ENCODE measurements at regions not wholly inside any gene's neighbourhood (a gene's known extent, or its start where the extent isn't known, plus 50 kb on each side); places are given as distances from the start of the nearest gene placed in this dataset.

- DNase-seq: no peak
Observed at GRCh38 chr18:61727241-61728193, 165.3 kb downstream of the RNF152 start.

- DNase-seq: no peak
Observed at GRCh38 chr18:61724532-61724931, 168.3 kb downstream of the RNF152 start.

- no peak for DNase-seq
Observed at GRCh38 chr18:61722247-61722646, 170.6 kb downstream of the RNF152 start.

- DNase-seq: no peak
Observed at GRCh38 chr18:61720496-61720895, 172.3 kb downstream of the RNF152 start.

- DNase-seq: no peak
Observed at GRCh38 chr18:61719671-61720070, 173.1 kb downstream of the RNF152 start.

- DNase-seq: no peak
Observed at GRCh38 chr18:61718944-61719343, 173.9 kb downstream of the RNF152 start.

GRCh38 chr18:61714421-61714820, 178.4 kb downstream of the RNF152 start:
- DNase-seq: no peak

- DNase-seq: no peak
Observed at GRCh38 chr18:61713502-61713901, 179.3 kb downstream of the RNF152 start.

- no peak for DNase-seq
Observed at GRCh38 chr18:61710082-61710620, 182.7 kb downstream of the RNF152 start.

- DNase-seq: no peak
Observed at GRCh38 chr18:61706276-61706915, 186.4 kb downstream of the RNF152 start.

GRCh38 chr18:61703508-61703907, 189.3 kb downstream of the RNF152 start:
- no peak for DNase-seq

GRCh38 chr18:61702007-61702406, 190.8 kb downstream of the RNF152 start:
- DNase-seq: no peak

- no peak for DNase-seq
Observed at GRCh38 chr18:61699397-61700110, 193.3 kb downstream of the RNF152 start.

GRCh38 chr18:61697306-61697909, 195.4 kb downstream of the RNF152 start:
- no peak for DNase-seq

- no peak for DNase-seq
Observed at GRCh38 chr18:61694236-61694635, 198.6 kb downstream of the RNF152 start.

GRCh38 chr18:61690418-61691138, 202.2 kb downstream of the RNF152 start:
- no peak for DNase-seq

GRCh38 chr18:61687317-61687716, 205.5 kb downstream of the RNF152 start:
- DNase-seq: no peak

- no peak for DNase-seq
Observed at GRCh38 chr18:61683856-61684255, 209.0 kb downstream of the RNF152 start.

- DNase-seq: no peak
Observed at GRCh38 chr18:61681065-61681464, 211.7 kb downstream of the RNF152 start.

- no peak for DNase-seq
Observed at GRCh38 chr18:61679836-61680235, 213.0 kb downstream of the RNF152 start.

- DNase-seq: no peak
Observed at GRCh38 chr18:61677435-61677970, 215.3 kb downstream of the RNF152 start.

Measured in GDM1 (cell line).